AG04449 (cell line): ENCODE measurements at regions not wholly inside any gene's neighbourhood (a gene's known extent, or its start where the extent isn't known, plus 50 kb on each side); places are given as distances from the start of the nearest gene placed in this dataset.

Source experiments
- CTCF ChIA-PET: fragments of 350-600 bp; formaldehyde crosslinking; extraction: SDS; loops from one replicate; lab custom pipeline; 2021; ENCODE audit warnings: antibody characterized with exemption; lab: Yijun Ruan, JAX
- POLR2A ChIA-PET: fragments of 400-600, 350-600 bp; formaldehyde crosslinking; extraction: SDS; loops from one replicate; lab custom pipeline; 2020; ENCODE audit warnings: antibody characterized with exemption, inconsistent platforms; lab: Yijun Ruan, JAX
- DNase-seq: peaks from one replicate; pipeline ENCODE4 v3.0.0-alpha.2; 2010; ENCODE audit warnings: low read depth, low spot score
- H3K4me3 ChIP-seq: 2 replicates; pipeline ENCODE4 v1.5.1; 2011; ENCODE audit warnings: low read depth, mild to moderate bottlenecking, control low read depth, low read length
- CTCF ChIP-seq: IDR thresholded peaks from one replicate; pipeline ENCODE4 v1.5.1; 2011; ENCODE audit warnings: mild to moderate bottlenecking, moderate library complexity, low read length, control low read depth, inconsistent platforms; ENCODE audit not compliant: insufficient read depth; ENCODE audit errors: missing control alignments

GRCh38 chr5:85533341-85534047, 1084.2 kb upstream of the COX7C start:
- DNase-seq, result no peak
- no peak for TF ChIP-seq CTCF
- H3K4me3 ChIP-seq, result no peak overlapping the region
- POLR2A ChIA-PET, result no interaction called here
- CTCF ChIA-PET, result no interaction called here

GRCh38 chr5:85538362-85538761, 1079.4 kb upstream of the COX7C start:
- TF ChIP-seq CTCF, result no peak
- CTCF ChIA-PET, result no interaction called here
- no peak for DNase-seq
- POLR2A ChIA-PET, result no interaction called here
- no peak overlapping the region for H3K4me3 ChIP-seq

- no peak overlapping the region for H3K4me3 ChIP-seq
- POLR2A ChIA-PET, result no interaction called here
- DNase-seq, result no peak
- TF ChIP-seq CTCF, result no peak
- CTCF ChIA-PET, result no interaction called here
These were observed 1072.6 kb upstream of the COX7C start for GRCh38 chr5:85545129-85545528.

GRCh38 chr5:85549229-85549628, 1068.5 kb upstream of the COX7C start:
- CTCF ChIA-PET, result no interaction called here
- DNase-seq, result no peak
- POLR2A ChIA-PET, result no interaction called here
- TF ChIP-seq CTCF, result no peak
- no peak overlapping the region for H3K4me3 ChIP-seq

- CTCF ChIA-PET, result no interaction called here
- no peak overlapping the region for H3K4me3 ChIP-seq
- no peak for TF ChIP-seq CTCF
- POLR2A ChIA-PET, result no interaction called here
- DNase-seq, result no peak
These were observed 1067.7 kb upstream of the COX7C start for GRCh38 chr5:85549836-85550599.

GRCh38 chr5:85556464-85556863, 1061.3 kb upstream of the COX7C start:
- no peak for TF ChIP-seq CTCF
- no peak for DNase-seq
- ChIA-PET POLR2A (no interaction called here), CTCF (no interaction called here)
- no peak overlapping the region for H3K4me3 ChIP-seq
